Mesendoderm (in vitro differentiated cells): ENCODE measurements at regions not wholly inside any gene's neighbourhood (a gene's known extent, or its start where the extent isn't known, plus 50 kb on each side); places are given as distances from the start of the nearest gene placed in this dataset.

Source experiments
- DNase-seq: peaks from one replicate; pipeline ENCODE4 v3.0.0; 2013
- H2AK5ac ChIP-seq: 2 replicates; pipeline ENCODE4 v1.6.1; 2013; ENCODE audit warnings: low read length, inconsistent platforms
- H2BK120ac ChIP-seq: 2 replicates; pipeline ENCODE4 v1.6.1; 2013; ENCODE audit warnings: low read depth, mild to moderate bottlenecking, low read length, moderate library complexity, mixed read lengths
- H2BK15ac ChIP-seq: replicated peaks from 2 replicates; pipeline ENCODE4 v1.6.1; 2013; ENCODE audit warnings: low read depth, mild to moderate bottlenecking, moderate library complexity
- H2BK5ac ChIP-seq: 2 replicates; pipeline ENCODE4 v1.6.1; 2013; ENCODE audit warnings: low read length, inconsistent platforms
- H3K18ac ChIP-seq: 2 replicates; pipeline ENCODE4 v1.6.1; 2013; ENCODE audit warnings: mild to moderate bottlenecking, low read length, mixed read lengths
- H3K23ac ChIP-seq: one replicate; pipeline ENCODE4 v1.6.1; 2013; ENCODE audit warnings: low read length
- H3K27ac ChIP-seq: 2 replicates; pipeline ENCODE4 v1.5.1; 2013; ENCODE audit warnings: low read depth, mild to moderate bottlenecking, inconsistent platforms, low read length, moderate library complexity
- H3K27me3 ChIP-seq: 2 replicates; pipeline ENCODE4 v1.6.1; 2013; ENCODE audit warnings: low read length, control low read depth, mild to moderate bottlenecking, inconsistent platforms; ENCODE audit not compliant: insufficient read depth, poor library complexity
- H3K36me3 ChIP-seq: 2 replicates; pipeline ENCODE4 v1.6.1; 2013; ENCODE audit warnings: low read length, inconsistent platforms; ENCODE audit not compliant: control insufficient read depth, insufficient read depth
- H3K4ac ChIP-seq: one replicate; pipeline ENCODE4 v1.6.1; 2013; ENCODE audit warnings: low read depth, mild to moderate bottlenecking, low read length, moderate library complexity
- H3K4me1 ChIP-seq: 2 replicates; pipeline ENCODE4 v1.6.1; 2013; ENCODE audit warnings: low read depth, low read length, inconsistent platforms; ENCODE audit not compliant: control insufficient read depth
- H3K4me2 ChIP-seq: 2 replicates; pipeline ENCODE4 v1.6.1; 2013; ENCODE audit warnings: low read length
- H3K4me3 ChIP-seq: 2 replicates; pipeline ENCODE4 v1.5.1; 2013; ENCODE audit warnings: mild to moderate bottlenecking, low read length
- H3K56ac ChIP-seq: one replicate; pipeline ENCODE4 v1.6.1; 2013; ENCODE audit warnings: low read length
- H3K79me1 ChIP-seq: 2 replicates; pipeline ENCODE4 v1.6.1; 2013; ENCODE audit warnings: low read length, inconsistent platforms
- H3K79me2 ChIP-seq: 2 replicates; pipeline ENCODE4 v1.6.1; 2013; ENCODE audit warnings: mild to moderate bottlenecking, low read length; ENCODE audit not compliant: control insufficient read depth, insufficient read depth
- H3K9ac ChIP-seq: 2 replicates; pipeline ENCODE4 v1.6.1; 2013; ENCODE audit warnings: low read length, inconsistent platforms
- H4K5ac ChIP-seq: one replicate; pipeline ENCODE4 v1.6.1; 2013; ENCODE audit warnings: low read length
- H4K8ac ChIP-seq: one replicate; pipeline ENCODE4 v1.6.1; 2013; ENCODE audit warnings: low read depth, mild to moderate bottlenecking, control low read depth, low read length, moderate library complexity
- WGBS: extraction: QIAGEN DNeasy Blood & Tissue Kit; methylation state at CpG from one replicate; pipeline ENCODE4 v1.1.7; 2013; ENCODE audit warnings: low lambda C conversion rate, missing lambda C conversion rate; ENCODE audit not compliant: insufficient coverage; ENCODE audit errors: extremely low coverage; 5-methylcytosine and 5-hydroxymethylcytosine counted together

- Histone ChIP-seq H3K79me1 (no peaks in the 10 kb centered on the region), H3K27me3 (no peaks in the 10 kb centered on the region), H3K23ac (no peak overlapping the region), H3K9ac (no peak overlapping the region), H4K5ac (no peak overlapping the region), H3K18ac (no peak overlapping the region), H2BK5ac (no peak overlapping the region), H3K4me2 (no peak overlapping the region), H3K4me3 (no peak overlapping the region), H4K8ac (no peak overlapping the region), H2AK5ac (no peak overlapping the region), H3K27ac (no peak overlapping the region), H3K56ac (no peak overlapping the region), H3K79me2 (no peaks in the 10 kb centered on the region), H2BK120ac (no peak overlapping the region), H3K4ac (no peak overlapping the region), H2BK15ac (no peak overlapping the region), H3K4me1 (peaks cover 13% of the 10 kb centered on the region), H3K36me3 (no peaks in the 10 kb centered on the region)
- WGBS = no CpG with 5 or more reads among the region's 9 CpGs
- DNase-seq = peak; percentile 44
Measured at GRCh38 chr11:113562981-113563461, 87.8 kb upstream of the DRD2 start.

GRCh38 chr11:113562576-113562975 is 87.4 kb upstream of the DRD2 start:
- no peaks in the 10 kb centered on the region for H3K79me2 ChIP-seq
- DNase-seq = no peak
- no peak overlapping the region for H2BK120ac ChIP-seq
- no peak overlapping the region for H3K27ac ChIP-seq
- H3K4ac ChIP-seq = no peak overlapping the region
- H3K23ac ChIP-seq = no peak overlapping the region
- H2AK5ac ChIP-seq = no peak overlapping the region
- peaks cover 13% of the 10 kb centered on the region for H3K4me1 ChIP-seq
- H3K27me3 ChIP-seq = no peaks in the 10 kb centered on the region
- H3K9ac ChIP-seq = no peak overlapping the region
- H4K8ac ChIP-seq = no peak overlapping the region
- H3K4me3 ChIP-seq = no peak overlapping the region
- no peak overlapping the region for H3K4me2 ChIP-seq
- H2BK15ac ChIP-seq = no peak overlapping the region
- no peaks in the 10 kb centered on the region for H3K79me1 ChIP-seq
- no peaks in the 10 kb centered on the region for H3K36me3 ChIP-seq
- H2BK5ac ChIP-seq = no peak overlapping the region
- no peak overlapping the region for H3K56ac ChIP-seq
- no peak overlapping the region for H4K5ac ChIP-seq
- no peak overlapping the region for H3K18ac ChIP-seq

DNA sequence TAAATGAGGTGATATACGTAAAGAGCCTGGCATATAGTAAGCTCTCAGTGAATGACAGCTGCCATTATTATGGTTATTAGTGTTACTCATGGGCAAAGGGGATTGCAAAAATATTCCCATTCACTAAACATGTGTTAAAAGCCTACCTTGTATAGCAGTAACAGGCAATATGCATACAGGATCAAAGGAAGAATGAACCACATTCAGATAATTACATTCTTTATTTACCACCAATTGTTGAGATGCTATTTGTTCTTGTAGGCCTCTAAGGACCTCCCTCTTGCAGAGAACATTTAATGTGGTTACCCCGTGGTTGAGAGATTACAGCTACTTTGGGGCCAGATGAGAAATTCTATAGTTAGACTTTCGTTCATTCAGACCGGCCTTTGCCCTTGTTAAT is 82.7 kb upstream of the DRD2 start:
- Histone ChIP-seq H3K79me2 (no peaks in the 10 kb centered on the region), H3K36me3 (no peaks in the 10 kb centered on the region), H2AK5ac (no peak overlapping the region), H3K56ac (no peak overlapping the region), H3K27me3 (no peaks in the 10 kb centered on the region), H3K9ac (no peak overlapping the region), H3K18ac (no peak overlapping the region), H3K27ac (no peak overlapping the region), H3K4ac (no peak overlapping the region), H3K4me3 (no peak overlapping the region), H2BK15ac (no peak overlapping the region), H4K5ac (no peak overlapping the region), H3K79me1 (no peaks in the 10 kb centered on the region), H2BK120ac (no peak overlapping the region), H3K23ac (no peak overlapping the region), H2BK5ac (no peak overlapping the region), H3K4me2 (no peak overlapping the region), H3K4me1 (peaks cover 4% of the 10 kb centered on the region), H4K8ac (no peak overlapping the region)
- DNase-seq = no peak
- no CpG with 5 or more reads among the region's 4 CpGs for WGBS

- WGBS = no CpG with 5 or more reads among the region's 3 CpGs
- no peak overlapping the region for H2BK5ac ChIP-seq
- no peak overlapping the region for H3K23ac ChIP-seq
- no peak for DNase-seq
- H3K4ac ChIP-seq = no peak overlapping the region
- no peak overlapping the region for H3K9ac ChIP-seq
- no peak overlapping the region for H3K4me2 ChIP-seq
- H4K8ac ChIP-seq = no peak overlapping the region
- H2AK5ac ChIP-seq = no peak overlapping the region
- no peak overlapping the region for H3K56ac ChIP-seq
- H3K79me2 ChIP-seq = no peaks in the 10 kb centered on the region
- no peak overlapping the region for H2BK15ac ChIP-seq
- no peak overlapping the region for H2BK120ac ChIP-seq
- H3K36me3 ChIP-seq = no peaks in the 10 kb centered on the region
- no peak overlapping the region for H3K4me3 ChIP-seq
- H3K4me1 ChIP-seq = peaks cover 2% of the 10 kb centered on the region
- no peak overlapping the region for H3K18ac ChIP-seq
- no peak overlapping the region for H3K27ac ChIP-seq
- no peak overlapping the region for H4K5ac ChIP-seq
- no peaks in the 10 kb centered on the region for H3K79me1 ChIP-seq
- H3K27me3 ChIP-seq = no peaks in the 10 kb centered on the region
Measured at GRCh38 chr11:113556036-113556435, 80.8 kb upstream of the DRD2 start.

GRCh38 chr11:113555071-113555619 is 79.9 kb upstream of the DRD2 start:
- Histone ChIP-seq H3K18ac (no peak overlapping the region), H3K4me1 (peaks cover 2% of the 10 kb centered on the region), H2BK120ac (no peak overlapping the region), H3K23ac (no peak overlapping the region), H2AK5ac (no peak overlapping the region), H3K4ac (no peak overlapping the region), H3K4me2 (no peak overlapping the region), H3K79me1 (no peaks in the 10 kb centered on the region), H3K79me2 (no peaks in the 10 kb centered on the region), H4K8ac (no peak overlapping the region), H3K27ac (no peak overlapping the region), H4K5ac (no peak overlapping the region), H3K27me3 (no peaks in the 10 kb centered on the region), H2BK5ac (no peak overlapping the region), H2BK15ac (no peak overlapping the region), H3K36me3 (no peaks in the 10 kb centered on the region), H3K9ac (no peak overlapping the region), H3K56ac (no peak overlapping the region), H3K4me3 (no peak overlapping the region)
- WGBS = no CpG with 5 or more reads among the region's 2 CpGs
- no peak for DNase-seq

DNA sequence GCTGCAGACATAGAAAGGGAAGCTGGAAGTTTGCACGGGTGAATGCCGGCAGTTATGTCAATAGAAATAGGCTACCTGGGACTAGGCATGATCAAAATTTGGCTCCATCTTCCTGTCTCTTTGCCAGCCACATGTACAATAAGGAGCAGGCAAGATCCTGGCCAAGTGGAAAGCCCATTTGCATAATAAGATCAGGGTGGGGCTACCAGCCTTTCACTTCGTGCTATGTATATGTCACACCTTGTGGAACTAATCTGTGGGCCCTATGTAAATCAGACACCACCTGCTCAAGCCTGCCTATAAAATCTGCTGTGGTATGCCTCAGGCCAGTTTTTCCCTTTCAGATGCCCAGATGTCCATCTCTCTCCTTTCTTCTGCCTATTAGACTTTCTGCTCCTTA is 79.3 kb upstream of the DRD2 start:
- H2BK15ac ChIP-seq = no peak overlapping the region
- H3K36me3 ChIP-seq = no peaks in the 10 kb centered on the region
- no peak for DNase-seq
- no peaks in the 10 kb centered on the region for H3K27me3 ChIP-seq
- no peak overlapping the region for H4K5ac ChIP-seq
- no peaks in the 10 kb centered on the region for H3K79me2 ChIP-seq
- no peak overlapping the region for H2BK5ac ChIP-seq
- no peak overlapping the region for H3K23ac ChIP-seq
- H2AK5ac ChIP-seq = no peak overlapping the region
- WGBS = no CpG with 5 or more reads among the region's 3 CpGs
- H3K79me1 ChIP-seq = no peaks in the 10 kb centered on the region
- H3K4me3 ChIP-seq = no peak overlapping the region
- H3K9ac ChIP-seq = no peak overlapping the region
- no peak overlapping the region for H2BK120ac ChIP-seq
- peaks cover 2% of the 10 kb centered on the region for H3K4me1 ChIP-seq
- no peak overlapping the region for H4K8ac ChIP-seq
- H3K27ac ChIP-seq = no peak overlapping the region
- H3K4me2 ChIP-seq = no peak overlapping the region
- no peak overlapping the region for H3K56ac ChIP-seq
- H3K18ac ChIP-seq = no peak overlapping the region
- no peak overlapping the region for H3K4ac ChIP-seq
